ENCODE measurements at regions not wholly inside any gene's neighbourhood (a gene's known extent, or its start where the extent isn't known, plus 50 kb on each side); places are given as distances from the start of the nearest gene placed in this dataset.

GRCh38 chr2:200222791-200223190, 83.7 kb upstream of the SPATS2L start:
- no peak overlapping the region for H3K27ac Mint-ChIP-seq
- H3K27me3 Mint-ChIP-seq, result peaks cover 5% of the 10 kb centered on the region
- H3K4me3 Mint-ChIP-seq, result no peak overlapping the region
- intact Hi-C loops (cut with micrococcal nuclease), result no loop called here
- TF ChIP-seq, protein P1, sequence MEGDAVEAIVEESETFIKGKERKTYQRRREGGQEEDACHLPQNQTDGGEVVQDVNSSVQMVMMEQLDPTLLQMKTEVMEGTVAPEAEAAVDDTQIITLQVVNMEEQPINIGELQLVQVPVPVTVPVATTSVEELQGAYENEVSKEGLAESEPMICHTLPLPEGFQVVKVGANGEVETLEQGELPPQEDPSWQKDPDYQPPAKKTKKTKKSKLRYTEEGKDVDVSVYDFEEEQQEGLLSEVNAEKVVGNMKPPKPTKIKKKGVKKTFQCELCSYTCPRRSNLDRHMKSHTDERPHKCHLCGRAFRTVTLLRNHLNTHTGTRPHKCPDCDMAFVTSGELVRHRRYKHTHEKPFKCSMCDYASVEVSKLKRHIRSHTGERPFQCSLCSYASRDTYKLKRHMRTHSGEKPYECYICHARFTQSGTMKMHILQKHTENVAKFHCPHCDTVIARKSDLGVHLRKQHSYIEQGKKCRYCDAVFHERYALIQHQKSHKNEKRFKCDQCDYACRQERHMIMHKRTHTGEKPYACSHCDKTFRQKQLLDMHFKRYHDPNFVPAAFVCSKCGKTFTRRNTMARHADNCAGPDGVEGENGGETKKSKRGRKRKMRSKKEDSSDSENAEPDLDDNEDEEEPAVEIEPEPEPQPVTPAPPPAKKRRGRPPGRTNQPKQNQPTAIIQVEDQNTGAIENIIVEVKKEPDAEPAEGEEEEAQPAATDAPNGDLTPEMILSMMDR (IDR thresholded peaks at IDR 0.05), result no peak
- no peak for ATAC-seq
- H3K9me3 Mint-ChIP-seq, result no peaks in the 10 kb centered on the region
- CTCF ChIA-PET, result no interaction called here
- H3K4me1 Mint-ChIP-seq (ENCODE audit: low read depth), result no peaks in the 10 kb centered on the region
- no peaks in the 10 kb centered on the region for H3K36me3 Mint-ChIP-seq (ENCODE audit: low read depth)
- POLR2A ChIA-PET, result no interaction called here
- no peak for DNase-seq

DNA sequence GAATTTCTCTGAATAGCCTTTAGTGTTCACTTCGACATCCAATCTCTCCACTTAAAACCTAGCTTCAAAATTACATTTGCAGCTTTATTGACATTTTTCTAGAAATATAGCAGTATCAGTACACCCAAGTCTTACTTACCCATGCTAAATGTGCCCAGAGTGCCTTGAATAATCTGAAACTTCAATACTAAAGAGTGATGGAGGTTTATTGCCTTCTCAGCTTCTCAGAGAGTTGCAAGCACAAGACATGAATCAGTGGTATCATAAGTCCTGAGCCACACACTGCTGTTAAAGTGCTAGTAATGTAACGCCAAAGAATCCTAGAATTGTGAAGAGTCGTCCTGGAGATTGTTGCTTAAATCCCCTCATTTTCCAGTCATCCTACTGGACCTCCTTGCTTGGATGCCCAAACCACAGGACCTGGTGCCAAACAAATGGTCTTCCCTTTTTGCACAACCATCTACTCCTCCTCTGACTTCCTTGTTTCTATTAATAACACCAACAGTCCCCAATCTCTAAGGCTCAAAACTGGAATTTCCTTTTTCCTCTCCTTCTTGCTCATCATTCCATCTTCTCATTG, 83.2 kb upstream of the SPATS2L start:
- CTCF ChIA-PET, result no interaction called here
- TF ChIP-seq, protein P1 (IDR thresholded peaks at IDR 0.05), result no peak
- Mint-ChIP-seq H3K4me3 (no peak overlapping the region), H3K27me3 (peaks cover 5% of the 10 kb centered on the region), H3K9me3 (no peaks in the 10 kb centered on the region), H3K27ac (no peak overlapping the region), H3K36me3 (ENCODE audit: low read depth) (no peaks in the 10 kb centered on the region), H3K4me1 (ENCODE audit: low read depth) (no peaks in the 10 kb centered on the region)
- POLR2A ChIA-PET, result no interaction called here
- ATAC-seq, result no peak
- DNase-seq, result no peak
- intact Hi-C loops (cut with micrococcal nuclease), result no loop called here

GRCh38 chr2:200225951-200226350, 80.5 kb upstream of the SPATS2L start:
- no peak overlapping the region for H3K4me3 Mint-ChIP-seq
- intact Hi-C loops (cut with micrococcal nuclease), result no loop called here
- ChIA-PET CTCF (no interaction called here), POLR2A (no interaction called here)
- no peaks in the 10 kb centered on the region for H3K36me3 Mint-ChIP-seq (ENCODE audit: low read depth)
- H3K9me3 Mint-ChIP-seq, result no peaks in the 10 kb centered on the region
- DNase-seq, result no peak
- no peak for ATAC-seq
- TF ChIP-seq, protein P1 (IDR thresholded peaks at IDR 0.05), result no peak
- no peak overlapping the region for H3K27ac Mint-ChIP-seq
- H3K4me1 Mint-ChIP-seq (ENCODE audit: low read depth), result no peaks in the 10 kb centered on the region
- H3K27me3 Mint-ChIP-seq, result peaks cover 10% of the 10 kb centered on the region

DNA sequence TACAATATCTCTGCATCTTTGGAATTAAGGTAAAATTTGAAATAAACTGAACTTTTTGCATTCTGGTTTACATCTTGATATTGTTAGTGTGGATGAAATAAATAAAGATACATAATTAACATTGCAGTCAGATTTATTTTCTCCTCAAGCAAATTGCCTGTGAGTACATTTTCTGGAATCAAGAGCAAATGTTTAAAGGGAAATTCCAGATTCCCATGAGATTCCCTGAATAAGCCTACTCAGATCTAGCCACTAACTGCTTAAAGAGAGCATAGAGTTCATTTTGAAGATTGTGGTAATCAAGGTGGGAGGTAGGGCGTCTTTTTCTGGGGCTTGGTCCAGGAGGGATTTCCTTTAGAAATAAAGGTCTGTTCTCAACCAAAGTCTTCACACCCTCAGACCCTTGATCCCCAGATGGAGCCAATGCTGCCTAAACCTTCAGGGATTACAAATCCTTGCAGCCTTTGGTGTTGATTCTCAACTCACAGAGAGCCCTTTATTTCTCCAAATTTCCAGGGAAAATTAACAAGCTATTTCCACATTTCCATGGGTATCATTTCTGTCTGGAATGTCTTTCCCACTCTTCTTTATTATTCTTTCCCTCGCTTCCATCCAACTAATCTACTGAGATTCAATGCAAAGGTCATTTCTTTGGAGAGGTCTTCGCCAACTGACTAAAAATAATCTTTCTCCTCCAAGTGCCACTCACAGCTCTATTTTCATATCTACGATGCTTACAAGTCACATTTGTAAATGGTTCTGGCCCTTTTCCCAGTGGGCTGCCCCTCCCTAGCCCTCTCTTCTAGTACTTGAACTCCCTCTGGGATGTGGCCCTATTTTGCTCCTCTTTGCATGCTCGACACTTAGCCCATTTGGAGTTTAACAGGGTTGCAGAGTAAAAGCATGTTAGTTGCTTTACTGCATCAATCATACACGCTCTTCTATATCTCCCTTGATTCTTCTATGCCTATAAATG, 79.8 kb upstream of the SPATS2L start:
- intact Hi-C loops (cut with micrococcal nuclease), result no loop called here
- CTCF ChIA-PET, result no interaction called here
- ATAC-seq (no peak), DNase-seq (no peak)
- H3K4me3 Mint-ChIP-seq, result no peak overlapping the region
- TF ChIP-seq, protein P1 (IDR thresholded peaks at IDR 0.05), result no peak
- peaks cover 11% of the 10 kb centered on the region for H3K27me3 Mint-ChIP-seq
- H3K9me3 Mint-ChIP-seq, result no peaks in the 10 kb centered on the region
- POLR2A ChIA-PET, result no interaction called here
- H3K27ac Mint-ChIP-seq, result no peak overlapping the region
- no peaks in the 10 kb centered on the region for H3K4me1 Mint-ChIP-seq (ENCODE audit: low read depth)
- H3K36me3 Mint-ChIP-seq (ENCODE audit: low read depth), result no peaks in the 10 kb centered on the region

- ATAC-seq (no peak), DNase-seq (no peak)
- peaks cover 13% of the 10 kb centered on the region for H3K27me3 Mint-ChIP-seq
- H3K4me3 Mint-ChIP-seq, result no peak overlapping the region
- no peak overlapping the region for H3K27ac Mint-ChIP-seq
- no peaks in the 10 kb centered on the region for H3K36me3 Mint-ChIP-seq (ENCODE audit: low read depth)
- ChIA-PET POLR2A (no interaction called here), CTCF (no interaction called here)
- TF ChIP-seq, protein P1 (IDR thresholded peaks at IDR 0.05), result no peak
- no peaks in the 10 kb centered on the region for H3K9me3 Mint-ChIP-seq
- intact Hi-C loops (cut with micrococcal nuclease), result no loop called here
- no peaks in the 10 kb centered on the region for H3K4me1 Mint-ChIP-seq (ENCODE audit: low read depth)
These were observed 75.8 kb upstream of the SPATS2L start for GRCh38 chr2:200230716-200231115.

Measured in activated CD8-positive, alpha-beta T cell treated with anti-CD3 and anti-CD28 coated beads for 36 hours (primary cell).